SK-N-SH treated with all-trans-retinoic acid at 6 μM for 48 hours (cell line): ENCODE measurements at regions not wholly inside any gene's neighbourhood (a gene's known extent, or its start where the extent isn't known, plus 50 kb on each side); places are given as distances from the start of the nearest gene placed in this dataset.

Experiments used
- CSDC2 ChIP-seq: fragments of 250-450 bp; sonication (Bioruptor Pico); IDR thresholded peaks from 2 replicates; pipeline ENCODE4 v1.5.0; 2020; ENCODE audit warnings: mild to moderate bottlenecking, moderate library complexity
- PPARA ChIP-seq: fragments of 250-450 bp; sonication (Bioruptor Pico); IDR thresholded peaks from 2 replicates; pipeline ENCODE4 v1.5.0; 2020; ENCODE audit warnings: mild to moderate bottlenecking, borderline replicate concordance
- SNAI2 ChIP-seq: fragments of 250-450 bp; sonication (Bioruptor Pico); IDR thresholded peaks from 2 replicates; pipeline ENCODE4 v1.5.0; 2020; ENCODE audit warnings: mild to moderate bottlenecking, moderate library complexity
- ZFP30 ChIP-seq: fragments of 450-650 bp; formaldehyde crosslinking; IDR thresholded peaks from 2 replicates; pipeline ENCODE4 v1.5.0; 2022; ENCODE audit warnings: mild to moderate bottlenecking, moderate library complexity
- ZNF70 ChIP-seq: fragments of 450-650 bp; formaldehyde crosslinking; IDR thresholded peaks from 2 replicates; pipeline ENCODE4 v1.5.0; 2020; ENCODE audit warnings: mild to moderate bottlenecking, moderate library complexity
- TF ChIP-seq, protein P1 (sequence below): fragments of 250-450 bp; sonication (Bioruptor Pico); IDR thresholded peaks from 2 replicates; pipeline ENCODE4 v1.8.0; 2020; ENCODE audit warnings: mild to moderate bottlenecking, moderate library complexity, borderline replicate concordance

DNA sequence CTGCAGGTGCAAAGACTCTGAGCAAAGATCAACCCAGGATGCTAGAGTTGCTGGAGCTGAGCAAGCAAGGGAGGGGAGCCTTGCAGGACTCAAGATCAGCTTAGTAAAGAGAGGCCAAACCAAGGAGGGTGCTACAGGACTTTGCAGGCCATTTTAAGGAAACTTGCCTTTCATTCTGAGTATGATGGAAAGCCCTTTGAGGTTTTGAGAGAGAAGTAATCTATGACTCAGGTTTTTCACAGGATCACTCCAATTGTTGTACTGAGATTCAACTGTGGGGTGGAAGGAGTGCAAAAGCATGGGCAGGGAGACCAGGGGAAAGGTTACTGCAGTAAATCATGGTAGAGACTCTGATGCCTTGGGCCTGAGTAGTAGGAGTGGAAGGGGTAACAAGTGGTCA lies 260.4 kb upstream of the GPR149 start:
- TF ChIP-seq CSDC2 (CRISPR knock-in tag) (no peak), ZNF70 (CRISPR knock-in tag) (no peak), ZFP30 (no peak), PPARA (CRISPR knock-in tag) (no peak), SNAI2 (no peak)
- TF ChIP-seq, protein P1, sequence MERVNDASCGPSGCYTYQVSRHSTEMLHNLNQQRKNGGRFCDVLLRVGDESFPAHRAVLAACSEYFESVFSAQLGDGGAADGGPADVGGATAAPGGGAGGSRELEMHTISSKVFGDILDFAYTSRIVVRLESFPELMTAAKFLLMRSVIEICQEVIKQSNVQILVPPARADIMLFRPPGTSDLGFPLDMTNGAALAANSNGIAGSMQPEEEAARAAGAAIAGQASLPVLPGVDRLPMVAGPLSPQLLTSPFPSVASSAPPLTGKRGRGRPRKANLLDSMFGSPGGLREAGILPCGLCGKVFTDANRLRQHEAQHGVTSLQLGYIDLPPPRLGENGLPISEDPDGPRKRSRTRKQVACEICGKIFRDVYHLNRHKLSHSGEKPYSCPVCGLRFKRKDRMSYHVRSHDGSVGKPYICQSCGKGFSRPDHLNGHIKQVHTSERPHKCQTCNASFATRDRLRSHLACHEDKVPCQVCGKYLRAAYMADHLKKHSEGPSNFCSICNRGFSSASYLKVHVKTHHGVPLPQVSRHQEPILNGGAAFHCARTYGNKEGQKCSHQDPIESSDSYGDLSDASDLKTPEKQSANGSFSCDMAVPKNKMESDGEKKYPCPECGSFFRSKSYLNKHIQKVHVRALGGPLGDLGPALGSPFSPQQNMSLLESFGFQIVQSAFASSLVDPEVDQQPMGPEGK (CRISPR knock-in tag), result no peak
